DOHH2 (cell line): ENCODE measurements at regions not wholly inside any gene's neighbourhood (a gene's known extent, or its start where the extent isn't known, plus 50 kb on each side); places are given as distances from the start of the nearest gene placed in this dataset.

Source experiments
- CTCF ChIP-seq: fragments of 200-600 bp; sonication (generic); IDR thresholded peaks from one replicate; pipeline ENCODE4 v1.5.1; 2014; ENCODE audit warnings: antibody characterized with exemption, mild to moderate bottlenecking, low read depth, low read length; ENCODE audit not compliant: poor library complexity, severe bottlenecking
- EZH2phosphoT487 ChIP-seq: fragments of 200-600 bp; sonication (generic); IDR thresholded peaks from 2 replicates; pipeline ENCODE4 v1.6.1; 2017; ENCODE audit warnings: borderline replicate concordance, mild to moderate bottlenecking, antibody characterized with exemption, low read length, moderate library complexity, mixed read lengths

- no peak for TF ChIP-seq CTCF
- TF ChIP-seq EZH2phosphoT487: no peak
Measured at GRCh38 chr19:28397306-28397705, 815.6 kb downstream of the UQCRFS1 start.
